ENCODE measurements at regions not wholly inside any gene's neighbourhood (a gene's known extent, or its start where the extent isn't known, plus 50 kb on each side); places are given as distances from the start of the nearest gene placed in this dataset.

DNA sequence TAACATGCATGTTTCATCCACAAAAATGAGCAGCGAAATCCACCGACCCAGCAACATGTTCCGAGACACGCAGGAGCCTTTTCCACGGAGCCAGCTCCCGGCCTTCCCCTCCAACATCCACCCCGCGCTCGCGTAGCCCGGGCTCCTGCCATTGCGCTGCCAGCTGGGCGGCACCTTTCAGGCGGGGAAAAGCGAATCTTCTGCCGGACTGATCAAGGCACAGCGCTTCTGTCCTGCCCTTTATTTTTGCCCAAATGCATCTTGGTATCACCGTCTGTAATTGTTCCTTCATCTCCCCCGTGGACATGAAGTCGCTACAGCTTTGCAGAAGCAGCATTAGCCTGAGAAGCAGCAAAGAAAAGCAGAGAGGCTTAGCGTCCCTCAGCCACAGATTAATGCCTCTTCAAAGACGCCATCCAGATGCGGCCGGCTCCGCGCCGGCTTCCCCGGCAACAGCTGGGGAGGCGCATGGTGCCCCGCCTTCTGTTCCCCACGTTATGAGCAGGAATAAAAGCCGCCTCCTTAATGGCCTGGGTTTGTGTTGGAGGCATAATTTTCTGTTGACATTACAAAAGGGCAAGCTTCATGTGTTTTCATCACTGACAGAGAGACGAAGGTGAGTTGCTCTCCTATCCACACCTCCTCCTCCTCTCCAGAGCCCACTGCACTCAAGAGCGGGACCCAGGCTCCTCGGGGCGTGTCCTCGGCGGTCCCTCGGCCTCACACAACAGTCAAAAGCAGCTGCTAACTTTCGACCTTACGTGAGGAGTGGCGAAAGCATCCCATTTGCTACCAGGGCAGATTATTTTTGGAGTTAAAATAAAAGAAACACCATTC, 122.1 kb upstream of the SALL3 start (continued):
- TF ChIP-seq MTA3 (CRISPR knock-in tag; IDR thresholded peaks at IDR 0.05) (no peak), ZNF18 (CRISPR knock-in tag; IDR thresholded peaks at IDR 0.05; ENCODE audit: insufficient replicate concordance) (no peak), ZNF20 (CRISPR knock-in tag; IDR thresholded peaks at IDR 0.05) (no peak), ZFP41 (CRISPR knock-in tag; IDR thresholded peaks at IDR 0.05; ENCODE audit: borderline replicate concordance) (no peak)
- TF ChIP-seq, protein P1, sequence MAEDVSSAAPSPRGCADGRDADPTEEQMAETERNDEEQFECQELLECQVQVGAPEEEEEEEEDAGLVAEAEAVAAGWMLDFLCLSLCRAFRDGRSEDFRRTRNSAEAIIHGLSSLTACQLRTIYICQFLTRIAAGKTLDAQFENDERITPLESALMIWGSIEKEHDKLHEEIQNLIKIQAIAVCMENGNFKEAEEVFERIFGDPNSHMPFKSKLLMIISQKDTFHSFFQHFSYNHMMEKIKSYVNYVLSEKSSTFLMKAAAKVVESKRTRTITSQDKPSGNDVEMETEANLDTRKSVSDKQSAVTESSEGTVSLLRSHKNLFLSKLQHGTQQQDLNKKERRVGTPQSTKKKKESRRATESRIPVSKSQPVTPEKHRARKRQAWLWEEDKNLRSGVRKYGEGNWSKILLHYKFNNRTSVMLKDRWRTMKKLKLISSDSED (CRISPR knock-in tag; IDR thresholded peaks at IDR 0.05) = no peak

GRCh38 chr18:78859686-78860085, 119.9 kb upstream of the SALL3 start:
- intact Hi-C loops (cut with micrococcal nuclease; ENCODE audit: unreplicated experiment) = no loop called here
- H3K27ac ChIP-seq (ENCODE audit: extremely low read length, insufficient read depth, low read length) = no peak overlapping the region
- H2AFZ ChIP-seq (ENCODE audit: low read length) = no peak overlapping the region
- DNase-seq (ENCODE audit: low spot score) = no peak
- BruUV-seq (replicated peaks) = no TSS peak
- in situ Hi-C loops (cut with HindIII; ENCODE audit: extremely low pct_ligation_motif_present, low pct_unique_long_range_greater_than_20kb) = loop anchor here (10.0 kb wide), 1 partner anchor 185 kb away; no protein-coding TSS in a partner anchor
- no peaks in the 10 kb centered on the region for H3K79me2 ChIP-seq (ENCODE audit: insufficient read depth, low read length)
- ATAC-seq = no peak
- 37% methylated on average over 11 of the region's 11 CpGs for WGBS (ENCODE audit: low lambda C conversion rate)
- ChIA-PET CTCF (ENCODE audit: low intra/inter-chr PET ratio, low total read pairs) (no interaction called here), POLR2A (no interaction called here)
- FAIRE-seq = no peak
- H3K4me3 ChIP-seq (replicated peaks in 1 of 3; ENCODE audit: insufficient read depth in 1 of 3, low read depth in 2 of 3, low read length in 3 of 3) = no peak overlapping the region
- H3K9me3 ChIP-seq (ENCODE audit: low read length) = no peaks in the 10 kb centered on the region
- no peaks in the 10 kb centered on the region for H3K4me1 ChIP-seq (ENCODE audit: insufficient read depth, low read length)
- no peak overlapping the region for H3K4me2 ChIP-seq (ENCODE audit: low read depth, low read length)
- H4K20me1 ChIP-seq (ENCODE audit: insufficient read depth, low read length) = no peaks in the 10 kb centered on the region
- H3K27me3 ChIP-seq (ENCODE audit: control insufficient read depth in 1 of 2, insufficient read depth in 2 of 2, low read length in 2 of 2) = peaks cover 3 to 38% of the 10 kb centered on the region in 2 experiments; a peak in 3 of 5 replicates
- no peaks in the 10 kb centered on the region for H3K36me3 ChIP-seq (replicated peaks in 1 of 2; ENCODE audit: control insufficient read depth in 1 of 2, insufficient read depth in 2 of 2, low read length in 2 of 2)
- H3K9ac ChIP-seq (ENCODE audit: insufficient read depth, low read depth, low read length) = no peak overlapping the region
- TF ChIP-seq ZNF788 (CRISPR knock-in tag; IDR thresholded peaks at IDR 0.05; ENCODE audit: borderline replicate concordance) (no peak), YY1 (IDR thresholded peaks at IDR 0.05; ENCODE audit: insufficient read depth, insufficient replicate concordance, low read depth, low read length) (no peak), ZNF292 (CRISPR knock-in tag; IDR thresholded peaks at IDR 0.05; ENCODE audit: borderline replicate concordance, low read depth) (no peak), MEIS1 (CRISPR knock-in tag; IDR thresholded peaks at IDR 0.05; ENCODE audit: borderline replicate concordance) (no peak), NFYC (CRISPR knock-in tag; IDR thresholded peaks at IDR 0.05) (no peak), CBFB (CRISPR knock-in tag; IDR thresholded peaks at IDR 0.05) (no peak), HNRNPLL (IDR thresholded peaks at IDR 0.05; ENCODE audit: low read depth, low read length, poor library complexity, severe bottlenecking) (no peak), MAF1 (CRISPR knock-in tag; IDR thresholded peaks at IDR 0.05; ENCODE audit: borderline replicate concordance) (no peak), DNMT1 (CRISPR knock-in tag; IDR thresholded peaks at IDR 0.05) (no peak), ZNF549 (CRISPR knock-in tag; IDR thresholded peaks at IDR 0.05) (no peak)

Measured in HepG2 (cell line).